Spleen (tissue), 7 donors: ENCODE measurements at regions not wholly inside any gene's neighbourhood (a gene's known extent, or its start where the extent isn't known, plus 50 kb on each side); places are given as distances from the start of the nearest gene placed in this dataset.

ENCODE experiments used
- CTCF ChIP-seq, 11 experiments: fragments of 200-600 bp in 7 of 11; fragments of 450-650 bp in 4 of 11; sonication (generic) in 4 of 11; IDR thresholded peaks in 8 of 11; conservative IDR thresholded peaks in 3 of 11; 1 replicate in 7 of 11; 2 replicates in 4 of 11; pipeline versions ENCODE4 v1.4.0 to v1.8.0; 2016 to 2021; ENCODE audit warnings: antibody characterized with exemption in 11 of 11, inconsistent platforms in 4 of 11, mild to moderate bottlenecking in 1 of 11
- POLR2A ChIP-seq, 3 donors: fragments of 450-650 bp; IDR thresholded peaks; one replicate each; pipeline ENCODE4 v1.5.1; 2017; ENCODE audit warnings: antibody characterized with exemption in 3 of 3, mild to moderate bottlenecking in 1 of 3
- POLR2AphosphoS5 ChIP-seq, 3 donors: sonication (generic); formaldehyde crosslinking; IDR thresholded peaks; one replicate each; pipeline ENCODE4 v1.5.1; 2017; ENCODE audit warnings: antibody characterized with exemption in 3 of 3
- donor health status: DM: no; HTN: no; CAD: no; lungs with moderate emphysema.
- donor health status: DM: no; HTN: no; CAD: no.
- donor health status: DM: no; HTN: no; CAD: no.

GRCh38 chr7:115332691-115333090, 410.8 kb downstream of the MDFIC start:
- TF ChIP-seq CTCF (IDR thresholded peaks at IDR 0.05 in 8 of 11, conservative IDR thresholded peaks at IDR 0.05 in 3 of 11) (no peak), POLR2AphosphoS5 (IDR thresholded peaks at IDR 0.05) (no peak), POLR2A (IDR thresholded peaks at IDR 0.05) (no peak)
